ENCODE measurements at regions not wholly inside any gene's neighbourhood (a gene's known extent, or its start where the extent isn't known, plus 50 kb on each side); places are given as distances from the start of the nearest gene placed in this dataset.
A peak's percentile ranks its signal among the peaks of the same experiment; 100 is the strongest.

- Mint-ChIP-seq H3K36me3 (no peaks in the 10 kb centered on the region), H3K4me1 (no peaks in the 10 kb centered on the region), H3K27me3 (ENCODE audit: low read depth) (no peaks in the 10 kb centered on the region), H3K4me3 (no peak overlapping the region), H3K27ac (no peak overlapping the region), H3K9me3 (peaks cover 10% of the 10 kb centered on the region)
- ChIA-PET POLR2A (interaction anchor here (0.5 kb wide), 1 partner anchor 514 kb away, joined by 3 read pairs; no protein-coding TSS in a partner anchor), CTCF (interaction anchor here (1.5 to 2.8 kb wide), 3 partner anchors 52 to 139 kb away, joined by 5 to 10 read pairs (median 8); no protein-coding TSS in a partner anchor)
- DNase-seq (ENCODE audit: low spot score) (peak; percentile 28), ATAC-seq (peak; percentile 90)
- TF ChIP-seq RORB (CRISPR knock-in tag; IDR thresholded peaks at IDR 0.05) (no peak), TP53 (CRISPR knock-in tag; IDR thresholded peaks at IDR 0.05) (no peak), MXD4 (CRISPR knock-in tag; IDR thresholded peaks at IDR 0.05; ENCODE audit: borderline replicate concordance) (no peak), RELA (CRISPR knock-in tag; IDR thresholded peaks at IDR 0.05; ENCODE audit: borderline replicate concordance) (no peak), ZBTB43 (CRISPR knock-in tag; IDR thresholded peaks at IDR 0.05) (no peak), CREM (CRISPR knock-in tag; IDR thresholded peaks at IDR 0.05) (no peak), USF1 (CRISPR knock-in tag; IDR thresholded peaks at IDR 0.05) (no peak), TCF7 (CRISPR knock-in tag; IDR thresholded peaks at IDR 0.05; ENCODE audit: low read depth) (no peak)
Measured at GRCh38 chr1:24253571-24253970, 65.6 kb upstream of the GRHL3 start.

GRCh38 chr1:24252185-24252780 lies 65.2 kb upstream of the IFNLR1 start:
- ChIA-PET CTCF (interaction anchor here (0.6 to 1.5 kb wide), 3 partner anchors 50 to 249 kb away, joined by 3 to 5 read pairs (median 3); no protein-coding TSS in a partner anchor), POLR2A (no interaction called here)
- Mint-ChIP-seq H3K27ac (no peak overlapping the region), H3K36me3 (no peaks in the 10 kb centered on the region), H3K9me3 (peaks cover 12% of the 10 kb centered on the region), H3K4me1 (no peaks in the 10 kb centered on the region), H3K27me3 (ENCODE audit: low read depth) (no peaks in the 10 kb centered on the region), H3K4me3 (no peak overlapping the region)
- ATAC-seq (no peak), DNase-seq (ENCODE audit: low spot score) (no peak)
- TF ChIP-seq ZNF281 (CRISPR knock-in tag; IDR thresholded peaks at IDR 0.05) (no peak), CDX4 (CRISPR knock-in tag; IDR thresholded peaks at IDR 0.05; ENCODE audit: borderline replicate concordance) (no peak), ESRRA (CRISPR knock-in tag; IDR thresholded peaks at IDR 0.05; ENCODE audit: borderline replicate concordance) (no peak), ETV6 (CRISPR knock-in tag; IDR thresholded peaks at IDR 0.05) (no peak), KAT7 (CRISPR knock-in tag; IDR thresholded peaks at IDR 0.05; ENCODE audit: borderline replicate concordance) (no peak), FOXJ3 (CRISPR knock-in tag; IDR thresholded peaks at IDR 0.05; ENCODE audit: borderline replicate concordance) (no peak), FOXP4 (CRISPR knock-in tag; IDR thresholded peaks at IDR 0.05) (no peak), E2F1 (CRISPR knock-in tag; IDR thresholded peaks at IDR 0.05) (no peak), MLX (CRISPR knock-in tag; IDR thresholded peaks at IDR 0.05) (no peak)

All from WTC11 (cell line).